Spleen (tissue), 7 donors: ENCODE measurements at regions not wholly inside any gene's neighbourhood (a gene's known extent, or its start where the extent isn't known, plus 50 kb on each side); places are given as distances from the start of the nearest gene placed in this dataset.

ENCODE experiments used
- CTCF ChIP-seq, 11 experiments: fragments of 200-600 bp in 7 of 11; fragments of 450-650 bp in 4 of 11; sonication (generic) in 4 of 11; IDR thresholded peaks in 8 of 11; conservative IDR thresholded peaks in 3 of 11; 1 replicate in 7 of 11; 2 replicates in 4 of 11; pipeline versions ENCODE4 v1.4.0 to v1.8.0; 2016 to 2021; ENCODE audit warnings: antibody characterized with exemption in 11 of 11, inconsistent platforms in 4 of 11, mild to moderate bottlenecking in 1 of 11
- POLR2A ChIP-seq, 3 donors: fragments of 450-650 bp; IDR thresholded peaks; one replicate each; pipeline ENCODE4 v1.5.1; 2017; ENCODE audit warnings: antibody characterized with exemption in 3 of 3, mild to moderate bottlenecking in 1 of 3
- POLR2AphosphoS5 ChIP-seq, 3 donors: sonication (generic); formaldehyde crosslinking; IDR thresholded peaks; one replicate each; pipeline ENCODE4 v1.5.1; 2017; ENCODE audit warnings: antibody characterized with exemption in 3 of 3
- donor health status: DM: no; HTN: no; CAD: no; lungs with moderate emphysema.
- donor health status: DM: no; HTN: no; CAD: no.
- donor health status: DM: no; HTN: no; CAD: no.

- TF ChIP-seq CTCF (IDR thresholded peaks at IDR 0.05 in 8 of 11, conservative IDR thresholded peaks at IDR 0.05 in 3 of 11) (no peak), POLR2AphosphoS5 (IDR thresholded peaks at IDR 0.05) (no peak), POLR2A (IDR thresholded peaks at IDR 0.05) (no peak)
These were observed 139.8 kb downstream of the PHETA1 start for GRCh38 chr12:111228916-111229666.
